GM18519 (cell line): ENCODE measurements at regions not wholly inside any gene's neighbourhood (a gene's known extent, or its start where the extent isn't known, plus 50 kb on each side); places are given as distances from the start of the nearest gene placed in this dataset.

Experiments used
- ATAC-seq: cut with Tn5 transposase; IDR thresholded peaks from one replicate; pipeline ENCODE4 v1.9.1; 2021; ENCODE audit warnings: mild to moderate bottlenecking, moderate library complexity; ENCODE audit not compliant: unreplicated experiment, low FRiP score

DNA sequence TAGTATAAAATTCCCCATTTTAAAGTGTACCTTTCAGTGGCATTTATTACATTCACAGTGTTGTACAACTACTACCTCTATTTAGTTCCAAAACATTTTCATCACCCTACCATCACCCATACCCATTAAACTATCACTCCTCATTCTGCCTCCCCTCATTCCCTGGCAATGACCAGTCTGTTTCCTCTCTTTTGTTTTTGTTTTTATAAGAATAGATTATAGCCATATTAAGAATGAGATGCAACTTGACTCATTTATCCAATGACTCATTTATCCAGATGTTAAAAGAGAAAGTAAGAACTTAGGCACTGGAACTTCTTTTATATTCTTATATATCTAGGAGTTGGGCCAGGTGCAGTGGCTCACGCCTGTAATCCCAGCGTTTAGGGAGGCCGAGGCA is 156.3 kb downstream of the FAT3 start:
- no peak for ATAC-seq

DNA sequence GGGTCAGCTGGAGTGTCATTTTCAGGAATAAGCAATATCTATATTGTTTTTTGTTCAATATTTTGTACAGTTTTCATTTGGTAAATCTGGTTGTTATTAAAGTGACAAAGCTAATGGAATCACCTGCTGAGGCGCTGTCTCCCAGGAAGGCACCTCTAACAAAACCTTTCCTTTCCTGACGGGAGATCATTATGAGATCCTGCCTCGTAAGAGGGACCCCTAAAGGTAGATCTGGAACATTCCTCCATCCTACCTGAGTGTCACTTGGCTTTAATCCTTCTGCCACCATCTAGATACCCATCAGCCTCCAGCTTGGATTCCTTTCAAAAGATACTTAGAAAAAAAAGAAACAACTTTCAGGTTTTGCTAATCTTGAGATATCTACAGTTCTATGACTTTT is 157.7 kb downstream of the FAT3 start:
- no peak for ATAC-seq

DNA sequence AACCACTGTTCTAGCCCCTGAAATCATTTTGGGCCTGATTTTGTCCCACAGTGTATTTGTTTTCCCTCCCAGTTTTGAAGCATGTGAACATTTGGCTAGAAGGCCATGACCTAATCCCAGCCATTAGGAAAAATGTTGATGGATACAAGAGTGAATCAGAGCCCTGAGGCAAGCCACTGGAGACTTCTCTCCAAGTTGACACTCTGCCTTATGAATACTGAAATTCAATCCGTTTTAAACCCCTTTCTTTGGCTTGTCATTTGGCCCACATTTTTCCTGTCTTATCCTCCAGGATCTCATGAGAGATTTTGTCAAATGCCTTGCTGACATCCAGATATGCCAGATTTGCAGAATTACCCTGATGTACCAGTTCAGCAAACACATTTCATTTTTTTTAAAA is 158.8 kb downstream of the FAT3 start:
- ATAC-seq = no peak

DNA sequence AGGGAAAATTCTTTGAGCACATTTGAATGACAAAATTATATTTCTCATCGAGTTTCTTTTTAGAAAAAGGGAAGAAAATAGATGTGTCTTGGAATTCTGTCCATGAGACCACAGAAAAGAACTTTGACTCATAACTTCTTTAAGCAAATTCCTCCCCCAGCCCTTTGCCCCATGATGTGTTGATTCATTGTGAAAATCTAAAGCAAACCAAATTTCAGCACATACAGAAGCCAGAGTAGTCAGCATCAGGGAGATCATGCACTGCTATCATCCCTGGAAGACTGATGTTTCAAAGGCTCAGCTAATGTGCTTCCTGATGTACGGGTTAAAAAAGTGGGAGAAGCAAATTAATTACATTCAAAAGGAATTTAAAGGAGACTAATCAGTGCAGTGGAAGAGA is 159.7 kb downstream of the FAT3 start:
- ATAC-seq = no peak

DNA sequence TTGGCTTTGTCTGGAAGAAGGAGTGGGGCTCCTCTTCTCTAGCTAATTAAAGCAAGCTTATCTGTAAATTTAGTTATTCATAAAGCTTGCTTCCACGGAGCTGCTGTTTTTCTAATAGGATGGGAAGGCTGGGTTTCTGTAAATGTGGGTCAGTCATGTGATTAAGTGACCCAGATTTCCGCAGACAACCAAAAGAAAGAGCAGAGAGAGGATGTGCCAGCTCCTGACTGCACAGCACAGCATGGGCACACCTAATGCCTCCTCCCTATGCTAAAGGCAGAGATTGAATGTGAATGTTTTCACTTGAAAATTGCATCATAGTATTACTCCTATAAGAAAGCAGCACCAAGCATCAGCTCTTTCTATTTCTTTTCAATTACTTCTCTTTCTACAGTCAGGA is 160.2 kb downstream of the FAT3 start:
- ATAC-seq = no peak

DNA sequence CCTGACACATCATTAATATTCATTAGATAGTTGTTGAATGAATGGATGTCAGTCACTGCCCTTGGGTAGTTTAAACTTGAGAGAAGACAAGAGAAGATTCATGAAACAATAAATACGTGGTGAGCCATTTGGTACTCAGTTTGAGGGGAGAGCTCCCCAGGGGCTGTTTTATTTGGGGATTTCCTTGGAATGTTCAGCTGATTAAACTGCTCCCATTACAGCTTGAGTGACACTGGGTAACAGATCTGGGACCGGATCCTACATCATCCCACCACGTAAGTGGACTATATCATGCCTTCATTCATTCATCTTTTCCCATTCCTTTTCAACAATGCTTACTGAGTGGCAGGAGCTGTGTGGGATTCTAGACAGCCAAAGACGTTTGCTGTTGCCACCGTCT is 162.0 kb downstream of the FAT3 start:
- ATAC-seq = no peak

DNA sequence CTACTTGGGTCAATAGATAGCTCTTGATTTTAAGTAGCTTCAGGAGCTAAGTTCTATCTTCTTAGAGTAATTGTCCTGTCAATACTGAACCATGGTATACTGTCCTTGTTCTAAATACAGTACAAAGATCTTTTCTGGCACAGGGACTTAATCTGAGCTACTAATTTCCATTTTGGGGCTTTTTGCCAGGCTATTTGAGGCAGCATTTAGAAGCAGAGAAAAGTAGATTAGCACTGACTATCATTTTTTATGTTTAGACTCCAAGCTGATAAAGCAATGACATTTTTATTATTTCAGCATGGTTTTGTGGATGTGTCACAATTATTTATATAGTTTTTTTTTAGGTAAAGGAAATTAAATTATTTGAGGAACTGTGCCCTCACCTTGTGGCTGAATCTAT is 163.2 kb downstream of the FAT3 start:
- ATAC-seq = no peak

DNA sequence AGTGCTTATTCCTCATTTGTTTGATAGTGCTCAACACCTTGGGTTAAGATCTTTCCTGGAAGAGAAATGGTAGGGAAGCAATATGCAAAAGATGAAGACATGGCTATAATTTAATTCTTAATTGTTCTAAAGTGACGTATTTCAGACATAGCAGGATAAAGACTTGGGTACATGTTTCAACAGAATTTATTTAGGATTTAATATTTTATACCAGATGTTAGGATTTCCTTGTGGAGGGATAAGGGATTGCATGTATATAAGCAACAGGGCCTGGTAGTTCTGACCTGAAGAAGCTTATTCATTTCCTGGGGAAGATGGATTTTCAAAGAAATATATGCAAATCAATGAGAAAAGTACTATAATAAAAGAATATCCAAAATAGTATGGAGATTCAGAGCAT is 163.8 kb downstream of the FAT3 start:
- ATAC-seq = no peak

DNA sequence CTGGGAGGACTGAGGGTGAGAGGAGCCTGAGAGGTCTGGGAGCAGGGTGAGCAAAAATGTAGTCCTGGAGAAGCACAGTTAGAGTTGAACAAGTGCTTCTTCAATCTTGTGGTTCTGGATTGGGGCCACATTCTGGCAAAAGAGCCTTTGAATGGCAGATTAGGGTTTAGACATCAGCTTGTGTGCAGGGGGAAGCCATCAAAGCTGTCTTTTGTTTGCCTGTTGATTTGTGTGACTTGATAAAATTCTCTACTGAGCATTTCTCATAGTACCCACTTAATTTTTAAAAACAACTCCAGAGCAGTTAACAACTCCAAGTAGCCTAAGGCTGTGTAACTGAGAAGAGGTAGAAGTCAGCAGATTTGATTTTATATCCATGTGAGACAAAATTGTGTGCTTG is 166.2 kb downstream of the FAT3 start:
- ATAC-seq = no peak

DNA sequence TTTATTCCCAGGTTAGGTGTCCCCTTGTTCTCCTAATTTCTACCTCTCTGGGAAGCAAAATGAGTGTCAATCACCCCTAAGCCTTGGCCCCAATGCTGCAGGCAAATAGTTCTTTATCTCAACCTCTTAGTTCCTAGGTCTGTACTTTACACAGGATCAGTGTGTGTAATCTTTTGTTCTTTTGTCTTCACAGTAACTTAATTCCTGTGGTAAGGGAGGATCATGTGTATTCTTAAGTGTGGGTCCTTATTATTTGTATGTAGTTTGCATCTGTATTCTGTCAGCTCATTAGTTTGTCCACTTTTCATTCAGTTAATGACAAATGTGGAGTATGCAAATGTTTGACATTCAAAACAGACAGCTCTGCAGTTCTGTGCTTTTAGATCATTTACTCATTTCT is 166.7 kb downstream of the FAT3 start:
- no peak for ATAC-seq

DNA sequence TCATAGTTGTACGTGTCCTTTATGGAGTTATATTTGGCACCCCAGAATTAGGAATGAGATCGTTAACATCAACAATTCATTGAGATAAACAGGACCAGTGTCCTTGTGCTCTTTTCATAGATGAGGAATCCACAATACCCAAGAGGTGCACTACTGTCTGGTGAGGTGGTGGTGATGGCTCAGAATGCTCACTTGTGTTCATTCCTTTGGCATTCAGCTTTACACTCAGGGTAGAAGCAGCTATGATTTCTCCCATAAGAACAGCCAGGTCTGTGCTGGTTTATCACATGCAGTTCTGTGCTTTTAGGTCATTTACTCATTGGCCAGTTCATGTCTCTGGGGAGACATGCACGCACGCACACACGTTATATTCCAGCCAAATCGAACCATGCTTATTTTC is 167.2 kb downstream of the FAT3 start:
- no peak for ATAC-seq

DNA sequence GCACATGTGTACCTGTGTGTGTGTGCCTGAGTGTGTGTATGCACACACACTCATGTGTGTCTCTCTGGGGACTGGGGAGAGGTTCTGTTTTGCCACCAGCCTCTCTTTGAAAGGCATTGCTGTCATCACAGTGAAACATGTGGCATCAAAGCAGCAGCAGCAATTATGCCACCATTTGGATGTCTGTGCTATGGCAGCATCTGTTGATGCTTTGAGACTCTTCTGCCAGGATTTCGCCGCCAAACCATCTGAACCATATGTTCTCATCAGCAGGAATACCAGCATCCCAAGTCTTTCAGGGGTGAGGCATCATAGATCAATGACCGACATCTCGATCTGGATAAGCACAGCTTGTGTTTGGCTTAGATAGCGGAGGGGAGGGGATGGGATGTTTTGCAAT is 168.6 kb downstream of the FAT3 start:
- ATAC-seq = no peak

DNA sequence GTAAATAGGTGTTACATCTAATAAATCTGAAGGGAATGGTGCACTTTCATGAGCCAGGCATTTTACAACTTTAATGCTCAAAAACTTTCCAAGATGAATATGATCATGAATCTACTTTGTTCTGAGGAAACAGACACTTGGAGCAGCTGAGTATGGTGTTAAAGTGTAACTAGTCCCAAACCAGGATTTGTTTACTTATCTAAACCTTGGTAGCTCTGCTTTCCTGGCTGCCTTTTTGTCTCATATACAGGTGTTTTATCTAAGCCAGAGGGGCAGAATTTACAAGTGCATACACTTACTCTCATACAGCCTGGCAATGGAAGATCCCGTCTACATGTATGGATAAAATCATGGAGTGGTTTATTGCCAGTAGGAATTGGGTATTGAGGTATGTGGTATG is 171.5 kb downstream of the FAT3 start:
- ATAC-seq = no peak

DNA sequence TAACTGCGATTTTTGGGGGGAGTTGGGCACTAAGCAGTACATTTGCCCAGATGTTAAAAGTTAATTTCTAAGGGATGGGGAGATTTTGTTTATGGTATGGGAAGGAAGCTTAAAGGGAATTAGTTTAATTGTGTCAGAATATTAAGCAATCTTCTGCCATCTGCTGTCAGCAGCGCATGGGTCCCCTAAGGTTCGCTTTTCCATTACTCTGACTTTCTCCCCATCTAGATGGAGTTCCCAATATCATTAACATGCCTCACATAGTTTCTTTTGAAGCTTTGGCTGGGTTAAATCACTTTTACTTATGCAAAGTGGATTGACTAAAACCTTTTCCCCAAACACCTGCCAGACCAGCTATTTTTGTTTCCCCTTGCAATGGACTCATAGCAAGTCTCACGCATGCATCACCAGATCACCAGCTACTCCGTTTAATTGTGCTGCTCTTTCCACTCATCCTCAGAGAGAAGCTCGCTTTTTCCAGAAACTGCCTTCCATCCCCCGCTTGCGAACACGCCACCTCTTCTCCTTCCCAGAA is 172.7 kb downstream of the FAT3 start:
- no peak for ATAC-seq

DNA sequence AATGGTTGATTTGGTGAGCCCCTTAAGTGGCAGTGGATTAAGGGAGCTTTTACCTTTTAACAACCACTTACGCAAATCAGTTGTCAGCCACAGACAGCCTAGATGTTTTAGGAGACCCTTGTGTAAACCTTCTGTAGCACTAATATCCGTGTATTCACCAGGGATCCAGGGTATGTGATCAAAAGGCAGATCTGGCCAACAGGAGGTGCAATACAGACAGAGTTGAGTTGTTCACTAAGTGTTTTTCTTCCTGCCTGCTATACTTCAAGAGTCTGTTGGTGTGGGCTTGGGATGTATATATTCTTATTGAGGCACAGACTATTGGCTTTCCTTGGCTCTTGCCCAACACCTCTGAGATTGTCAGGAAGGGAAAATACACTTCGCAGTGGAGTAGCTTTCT is 175.1 kb downstream of the FAT3 start:
- no peak for ATAC-seq

DNA sequence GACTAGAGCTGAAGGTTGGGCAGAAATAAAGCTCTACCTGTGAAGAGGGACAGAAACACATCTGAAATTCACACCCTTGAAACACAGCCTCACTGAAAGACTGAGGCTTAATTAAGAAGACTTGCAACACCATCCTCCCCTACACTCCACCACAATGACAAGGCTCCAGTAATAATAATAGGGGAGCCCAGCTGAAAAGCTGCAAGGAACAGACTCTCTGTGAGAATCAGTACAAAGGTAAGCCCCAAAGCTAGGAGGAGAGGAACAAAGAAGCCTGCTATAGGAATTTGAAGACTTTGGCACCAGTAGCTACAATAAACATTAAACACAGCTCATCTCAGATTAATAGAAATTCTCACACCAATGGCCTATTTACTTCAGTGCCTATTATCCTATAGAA is 176.9 kb downstream of the FAT3 start:
- no peak for ATAC-seq

DNA sequence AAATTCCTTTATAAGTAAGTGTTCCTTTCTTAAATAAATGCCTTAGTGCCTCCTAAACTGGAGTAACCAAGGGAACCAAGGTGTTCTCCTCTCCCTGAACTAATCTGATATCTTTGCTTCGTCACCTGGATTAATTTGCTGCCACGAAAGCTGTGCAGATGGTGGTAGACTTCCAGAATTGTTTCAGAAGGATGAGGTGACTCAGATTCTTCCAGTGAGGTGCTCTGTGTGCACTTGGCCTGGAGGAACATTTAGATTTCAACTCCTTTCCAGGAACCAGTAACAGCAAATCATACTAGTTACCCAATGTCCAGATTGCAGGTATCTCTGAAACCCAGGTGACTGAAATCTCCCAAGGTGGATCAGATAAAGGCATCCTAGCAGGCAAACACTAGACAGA is 181.9 kb downstream of the FAT3 start:
- ATAC-seq = no peak

DNA sequence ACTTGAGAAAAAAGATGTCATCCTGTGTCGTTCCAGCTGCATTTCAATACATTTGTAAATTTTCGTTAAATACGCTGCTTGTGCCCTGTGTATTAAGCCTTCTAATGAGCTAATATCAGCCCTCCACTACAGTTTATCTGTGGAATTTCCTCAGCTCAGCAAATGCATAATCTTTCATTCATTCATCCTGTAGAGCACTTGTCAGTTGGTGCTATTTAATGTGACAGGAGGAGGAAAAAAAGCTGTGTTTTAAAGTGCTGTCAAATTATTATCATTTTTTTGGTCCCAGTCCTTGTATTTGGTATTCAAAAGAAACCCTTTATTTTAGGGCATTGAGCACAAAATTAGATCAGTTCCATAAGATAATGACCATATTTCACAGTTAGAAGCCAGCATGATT is 184.7 kb downstream of the FAT3 start:
- no peak for ATAC-seq

DNA sequence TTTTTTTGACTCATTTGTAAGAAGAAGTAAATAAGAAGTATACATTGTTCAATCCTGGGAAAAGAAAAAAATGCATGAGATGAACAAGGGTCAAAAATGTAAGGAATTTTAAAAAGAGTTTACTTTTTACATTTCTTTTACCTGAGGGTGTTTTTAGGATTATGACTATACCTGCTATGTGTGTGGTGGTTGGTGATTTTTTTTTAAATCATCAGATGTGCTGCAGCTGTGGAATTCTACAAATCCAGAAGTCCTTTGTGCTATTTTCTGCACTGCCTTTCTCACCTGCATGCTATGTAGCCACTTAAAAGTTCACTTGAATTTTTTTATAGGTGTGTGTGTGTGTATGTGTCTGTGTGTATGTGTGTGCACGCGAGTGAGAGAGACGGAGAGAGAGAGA is 185.3 kb downstream of the FAT3 start:
- ATAC-seq = no peak

DNA sequence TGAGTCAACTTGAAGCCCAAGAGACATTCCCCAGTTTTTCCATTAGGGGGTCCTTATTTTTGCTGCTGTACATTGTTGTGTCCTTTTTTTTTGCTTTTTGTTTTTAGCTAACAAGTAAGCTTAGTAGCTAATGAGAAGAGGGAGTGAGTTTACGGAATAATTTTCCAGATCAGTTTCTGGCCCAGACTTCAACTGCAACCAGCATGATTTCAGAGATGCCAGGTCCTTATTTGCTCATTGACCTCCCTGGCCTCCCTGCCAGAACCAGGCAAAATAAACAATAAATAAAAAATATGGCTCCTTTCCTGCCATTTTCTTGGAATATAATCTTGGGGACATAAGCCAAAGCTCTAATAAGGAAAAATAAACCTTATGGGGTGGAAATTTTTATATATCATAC is 185.9 kb downstream of the FAT3 start:
- no peak for ATAC-seq

DNA sequence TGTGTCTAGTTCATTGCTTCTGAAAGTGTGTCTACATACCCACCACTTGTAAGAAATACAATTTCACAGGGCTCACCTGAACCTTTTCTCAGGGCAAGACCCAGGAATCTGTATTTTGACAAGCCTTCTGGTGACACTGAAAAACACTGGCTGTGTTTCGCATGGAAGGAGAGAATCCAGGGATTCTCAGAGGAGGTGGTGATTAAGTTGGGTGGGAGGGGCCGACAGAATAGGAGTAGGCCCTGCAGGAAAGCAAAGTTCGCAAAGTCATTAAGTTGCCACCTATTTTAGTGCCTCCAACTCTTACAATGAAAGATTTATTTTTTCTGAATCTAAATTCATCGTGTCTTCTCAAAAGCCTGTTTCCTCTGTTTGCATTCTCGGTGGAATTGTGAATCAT is 186.8 kb downstream of the FAT3 start:
- no peak for ATAC-seq

DNA sequence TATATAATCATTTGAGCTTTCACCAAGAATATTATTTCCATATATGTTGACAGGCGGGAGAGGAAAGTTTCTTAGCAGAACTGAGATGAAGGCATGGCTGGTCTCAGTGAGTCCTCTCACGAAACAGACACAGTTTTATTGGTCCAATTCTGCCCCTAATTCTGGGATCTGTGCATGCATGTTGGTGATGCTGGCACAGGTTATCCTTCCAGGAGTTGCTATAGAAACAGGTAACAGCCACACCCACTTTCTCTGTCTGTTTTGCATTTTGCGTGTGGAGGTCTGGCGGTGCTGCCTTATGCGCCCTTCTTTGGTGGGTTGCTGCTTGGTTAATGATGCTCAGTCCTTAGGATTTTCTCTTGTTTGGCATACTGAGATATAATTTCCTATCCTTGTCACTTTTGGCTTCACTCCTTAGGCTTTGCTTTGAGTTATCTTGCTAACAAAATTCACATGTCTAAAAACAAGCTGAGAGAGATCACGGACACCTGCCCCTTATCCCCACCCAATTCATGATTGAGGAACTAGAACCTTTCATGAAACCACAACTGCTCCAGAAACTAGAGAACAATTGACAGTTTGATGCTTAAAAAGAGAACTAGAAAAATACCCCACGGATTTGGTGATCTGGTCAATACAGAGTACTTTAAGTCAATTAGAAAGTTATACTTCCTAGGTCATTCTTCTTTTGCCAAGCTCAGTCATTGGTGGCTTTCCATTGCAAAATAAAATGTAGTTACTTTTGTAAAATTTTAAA is 189.3 kb downstream of the FAT3 start:
- peak; percentile 80 for ATAC-seq
